ENCODE measurements at regions not wholly inside any gene's neighbourhood (a gene's known extent, or its start where the extent isn't known, plus 50 kb on each side); places are given as distances from the start of the nearest gene placed in this dataset.
"Not testable (repeated sequence)": the region's sequence is repeated elsewhere in the genome, so short reads cannot be mapped to it uniquely, and the experiment has no call there.

DNA sequence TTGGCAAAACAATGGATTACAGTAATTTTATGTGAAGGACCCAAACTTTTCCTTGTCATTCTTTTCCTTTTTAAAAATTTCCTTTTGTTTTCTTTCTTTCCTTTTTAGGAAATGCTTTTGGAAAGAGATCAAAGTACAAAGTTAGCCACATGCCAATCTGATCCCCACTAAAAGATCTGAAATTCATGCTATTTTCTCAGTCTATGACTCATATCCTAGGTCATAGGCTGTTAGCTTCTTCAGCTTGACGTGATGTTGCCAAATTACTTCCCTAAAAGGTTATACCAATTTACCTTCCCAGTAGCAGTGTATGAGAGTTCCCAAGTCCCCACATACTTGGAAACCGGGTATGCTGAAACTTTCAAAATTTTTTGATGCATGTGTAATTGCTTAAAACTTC lies 355.3 kb downstream of the INSIG2 start:
- DNase-seq = no peak

DNA sequence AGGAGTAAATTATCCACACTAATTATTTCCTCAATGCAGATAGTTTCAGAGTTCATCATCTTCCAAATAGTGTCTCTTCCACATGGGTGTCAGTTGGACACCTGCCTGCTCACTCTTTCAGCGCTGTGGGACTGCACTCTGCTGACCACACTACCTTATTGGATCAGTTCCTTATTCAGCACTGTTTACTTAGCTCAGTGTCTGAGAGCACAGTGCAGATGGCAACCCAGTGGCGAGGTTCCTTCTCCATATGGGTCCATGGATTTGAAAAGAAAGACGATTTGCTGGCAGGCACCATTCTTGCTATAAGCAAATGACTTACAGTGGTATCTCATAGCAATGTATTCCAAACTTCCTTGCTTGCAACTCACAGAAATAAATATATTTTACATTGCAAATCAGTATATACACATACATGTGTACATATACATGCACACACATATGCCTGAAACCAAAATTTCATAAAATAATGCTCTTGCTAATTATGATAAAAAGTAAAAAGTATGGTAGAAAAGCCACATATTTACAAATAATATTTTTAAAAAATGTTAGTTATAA lies 354.8 kb downstream of the INSIG2 start:
- DNase-seq = no peak

- no peak for DNase-seq
These were observed 353.8 kb downstream of the INSIG2 start for GRCh38 chr2:118442046-118442445.

DNA sequence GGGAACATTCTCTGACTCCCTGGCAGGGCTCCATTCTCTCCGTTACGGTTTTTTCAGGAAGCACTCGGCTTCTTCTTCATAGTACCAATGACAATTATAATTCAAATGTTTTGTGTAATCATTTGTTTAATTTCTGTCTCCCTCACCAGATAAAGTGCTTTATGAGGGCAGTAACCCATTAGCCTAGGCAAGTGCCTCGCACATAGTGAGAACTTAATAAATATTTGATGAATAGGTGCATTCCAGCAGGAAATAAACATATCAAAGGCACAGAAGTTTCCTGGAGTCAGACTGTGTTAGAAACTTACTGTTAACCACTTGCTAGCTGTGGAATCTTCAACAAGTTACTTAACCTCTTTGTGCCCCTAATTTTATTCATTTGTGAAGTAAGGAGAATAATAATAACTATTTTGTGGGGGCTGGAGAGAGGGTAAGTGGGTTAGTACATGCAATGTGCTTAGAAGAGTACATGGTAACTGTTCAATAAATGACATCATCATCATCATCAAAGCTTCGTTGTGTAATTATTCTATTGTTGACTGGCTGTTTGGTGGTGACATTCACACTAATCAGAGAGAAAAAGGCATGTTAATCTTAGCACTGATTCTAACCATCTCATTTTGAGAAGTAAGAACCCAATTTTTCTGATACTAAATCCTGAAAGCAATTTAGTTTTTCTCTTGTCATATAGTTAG lies 352.3 kb downstream of the INSIG2 start:
- no peak for DNase-seq

GRCh38 chr2:118437501-118437900 lies 349.2 kb downstream of the INSIG2 start:
- DNase-seq = no peak

GRCh38 chr2:118431997-118432396 lies 343.7 kb downstream of the INSIG2 start:
- no peak for DNase-seq

DNA sequence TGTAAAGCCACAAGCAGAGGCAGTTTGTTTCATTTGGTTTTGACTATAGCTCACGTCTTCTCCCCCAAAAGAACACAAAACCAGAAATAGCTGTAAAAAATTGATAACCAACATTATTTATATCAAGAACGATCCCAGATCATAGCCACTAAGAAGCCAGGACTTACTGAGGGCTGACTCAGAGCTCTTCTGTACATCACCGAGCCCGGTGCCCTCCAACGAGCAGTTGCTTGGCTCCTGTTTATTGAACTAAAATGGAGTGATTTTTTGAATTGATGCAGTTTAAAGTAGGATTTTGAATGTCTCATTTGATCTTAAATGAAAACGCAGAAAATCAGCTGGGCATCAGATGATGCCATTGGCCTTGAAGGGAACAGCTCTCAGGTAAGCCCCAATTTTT lies 343.3 kb downstream of the INSIG2 start:
- DNase-seq = no peak

DNA sequence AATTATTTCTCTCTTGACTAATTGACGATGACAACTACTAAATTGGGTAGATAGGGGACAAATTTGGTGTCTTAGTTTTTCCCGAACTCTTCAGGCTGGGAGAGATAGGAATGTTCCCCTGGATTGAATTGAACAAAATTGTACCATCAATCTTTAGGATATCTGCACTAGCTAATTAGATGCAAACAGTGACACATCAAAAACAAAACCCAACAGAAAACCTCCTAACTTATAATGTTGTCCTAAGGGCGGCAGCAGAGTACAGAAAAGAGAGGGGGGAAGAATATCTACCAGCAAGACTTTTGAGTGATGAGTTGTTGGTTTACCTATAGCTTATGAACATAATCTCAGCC lies 342.9 kb downstream of the INSIG2 start:
- DNase-seq = no peak

DNA sequence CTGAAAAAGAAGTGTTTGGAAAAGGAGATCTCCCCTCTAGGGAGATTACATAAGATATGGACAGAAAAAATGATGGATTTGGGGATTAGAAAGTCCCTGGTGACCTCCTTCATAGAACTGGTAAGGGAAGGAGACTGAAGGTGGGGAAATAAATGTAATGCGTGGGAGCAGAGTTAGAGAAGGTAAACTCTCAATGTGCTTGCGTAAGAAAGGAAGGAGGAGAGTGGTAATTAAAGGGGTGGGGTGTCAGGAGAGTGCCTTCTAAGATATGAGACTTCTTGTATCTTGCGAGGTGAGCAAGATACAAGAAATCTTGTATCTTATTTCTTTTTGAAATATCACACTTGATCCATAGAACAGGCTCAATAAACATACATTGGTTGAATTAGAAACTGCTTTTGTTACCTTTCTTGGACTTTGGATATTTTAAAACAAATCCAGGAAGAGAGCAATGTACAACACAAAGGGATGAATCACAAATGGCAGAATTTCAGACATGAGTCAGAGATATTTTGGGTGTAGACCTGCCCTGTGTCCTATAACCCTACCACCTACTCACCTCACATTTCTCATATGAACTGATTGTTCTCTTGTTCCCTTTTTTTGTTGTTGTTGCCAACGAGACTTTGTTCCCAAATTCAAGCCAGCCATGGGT lies 342.4 kb downstream of the INSIG2 start:
- DNase-seq = no peak

DNA sequence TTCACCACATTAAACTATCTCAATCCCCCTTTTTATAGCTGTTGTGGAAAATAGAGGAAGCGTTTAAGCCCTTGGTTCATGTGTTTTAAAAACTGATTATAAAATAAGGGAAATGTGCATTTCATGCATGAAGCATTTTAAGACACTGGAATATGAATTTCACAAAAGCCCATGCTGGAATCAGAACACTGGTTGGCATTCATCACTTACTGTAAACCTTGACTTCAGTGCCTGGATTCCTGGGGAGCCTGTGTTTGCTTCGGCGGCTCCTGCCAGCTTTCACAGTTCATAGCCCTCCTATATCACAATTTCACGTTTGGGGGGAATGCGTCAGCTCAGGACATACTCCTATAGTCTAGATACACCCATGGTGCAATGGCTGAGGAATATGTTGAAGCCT lies 336.9 kb downstream of the INSIG2 start:
- no peak for DNase-seq

DNA sequence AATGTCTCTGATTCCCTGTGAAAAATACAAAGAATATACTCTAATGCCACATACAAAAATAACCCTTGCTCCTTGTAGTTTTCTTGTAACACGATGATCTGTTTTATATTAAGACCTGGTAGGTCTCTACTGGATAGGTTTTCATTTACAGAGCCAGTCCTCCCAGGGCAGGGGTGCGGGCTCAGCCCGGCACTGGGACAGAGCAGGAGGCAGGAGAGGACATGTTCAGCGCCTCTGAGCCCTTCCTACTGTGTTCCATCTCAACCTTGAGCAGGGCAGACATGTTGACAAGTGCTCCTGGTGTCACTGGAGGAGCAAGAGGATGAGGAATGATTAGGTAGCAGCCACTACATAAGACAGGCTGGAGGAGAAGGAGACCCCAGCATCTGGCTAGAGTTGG lies 335.5 kb downstream of the INSIG2 start:
- DNase-seq = no peak

DNA sequence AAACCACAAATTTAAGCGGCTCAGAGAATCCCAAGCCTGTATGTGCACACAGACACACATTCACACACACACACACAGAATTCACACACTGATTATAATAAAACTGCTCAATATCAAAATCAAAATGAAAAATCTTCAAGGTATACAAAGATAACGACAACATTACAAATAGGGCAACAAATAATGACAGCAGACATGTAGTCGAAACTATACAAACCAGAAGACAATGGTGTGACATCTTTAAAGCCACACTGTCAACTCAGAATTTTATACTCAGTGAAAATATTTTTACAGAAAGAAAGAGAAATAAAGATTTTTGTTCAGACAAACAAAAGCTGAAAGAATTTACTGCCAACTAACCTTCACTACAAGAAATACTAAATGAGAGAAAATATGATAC lies 333.4 kb downstream of the INSIG2 start:
- no peak for DNase-seq

DNA sequence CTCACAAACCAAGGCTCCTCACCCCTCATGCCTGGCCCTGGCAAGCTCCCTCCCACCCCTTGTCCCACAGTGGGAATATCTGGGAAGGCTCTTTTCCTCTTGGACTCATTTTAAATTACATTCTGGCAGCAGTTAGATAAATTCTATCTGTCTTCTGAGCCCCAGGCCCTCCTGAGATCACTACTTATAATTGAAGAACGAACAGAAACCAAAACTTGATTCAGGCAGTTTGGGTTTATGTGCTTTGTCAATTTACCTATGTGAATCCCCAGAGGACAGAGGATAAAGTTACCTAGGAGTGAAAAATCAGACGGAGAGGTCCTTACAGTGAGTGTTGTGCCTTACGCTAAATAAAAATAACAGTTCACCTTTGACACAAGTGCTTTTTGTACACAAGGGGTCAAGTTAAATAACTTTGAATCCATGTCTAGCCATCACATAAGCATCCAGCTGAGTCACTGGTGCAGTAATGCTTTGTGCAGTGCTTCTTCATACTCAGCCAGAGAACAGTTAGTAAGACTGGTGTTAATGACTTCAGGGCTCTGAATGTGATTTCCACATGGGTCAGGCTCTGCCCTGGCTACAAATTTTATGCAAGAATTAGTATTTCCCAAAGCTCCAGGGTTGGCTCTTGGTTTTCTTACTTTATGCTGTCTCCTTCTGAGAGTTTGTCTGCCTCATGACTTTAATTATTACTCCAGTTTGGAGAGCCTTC lies 329.3 kb downstream of the INSIG2 start:
- DNase-seq = no peak

DNA sequence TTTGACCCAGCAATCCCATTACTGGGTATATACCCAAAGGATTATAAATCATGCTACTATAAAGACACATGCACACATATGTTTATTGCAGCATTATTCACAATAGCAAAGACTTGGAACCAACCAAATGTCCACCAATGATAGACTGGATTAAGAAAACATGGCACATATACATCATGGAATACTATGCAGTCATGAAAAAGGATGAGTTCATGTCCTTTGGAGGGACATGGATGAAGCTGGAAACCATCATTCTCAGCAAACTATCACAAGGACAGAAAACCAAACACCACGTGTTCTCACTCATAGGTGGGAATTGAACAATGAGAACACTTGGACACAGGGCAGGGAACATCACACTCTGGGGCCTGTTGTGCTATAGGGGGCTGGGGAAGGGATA lies 326.9 kb downstream of the INSIG2 start:
- not testable (repeated sequence) for DNase-seq

DNA sequence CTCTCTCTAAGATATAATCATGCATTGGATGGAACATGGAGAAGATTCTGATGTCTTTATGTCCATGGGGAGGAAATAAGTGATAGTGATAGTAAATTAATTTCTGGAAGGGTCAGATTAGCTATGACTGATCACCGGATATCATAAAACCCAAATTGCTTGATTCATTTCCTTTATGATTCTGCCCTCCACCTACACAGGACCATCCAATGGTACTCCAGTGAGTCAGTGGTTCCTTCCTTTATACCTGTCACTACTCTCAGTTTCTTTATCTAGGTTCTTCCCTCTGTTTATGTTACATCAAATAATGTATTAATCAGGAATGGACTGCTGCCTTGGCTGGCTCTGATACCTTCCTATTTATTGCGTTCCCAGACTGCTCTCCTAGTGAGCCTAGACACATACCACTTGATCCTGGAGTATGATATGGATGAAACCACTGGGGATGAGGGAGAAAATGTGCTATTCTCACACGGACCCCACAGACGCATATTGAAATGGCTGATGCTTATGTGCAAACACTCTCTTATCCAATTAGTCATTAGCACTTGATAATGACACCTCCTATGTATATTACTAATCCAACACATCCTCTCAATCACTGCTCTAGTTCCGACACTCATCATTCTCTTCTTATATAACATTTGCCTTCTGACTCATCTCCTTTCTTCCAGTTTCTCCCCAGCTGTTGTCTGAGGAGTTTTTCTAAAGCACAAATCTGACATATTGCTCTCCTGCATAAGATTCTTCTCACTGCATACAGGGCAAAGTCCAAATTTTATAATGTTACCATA lies 315.6 kb downstream of the INSIG2 start:
- DNase-seq = no peak

- DNase-seq = no peak
These were observed 300.5 kb downstream of the INSIG2 start for GRCh38 chr2:118388771-118389170.

GRCh38 chr2:118387509-118387908 lies 299.2 kb downstream of the INSIG2 start:
- DNase-seq = no peak

DNA sequence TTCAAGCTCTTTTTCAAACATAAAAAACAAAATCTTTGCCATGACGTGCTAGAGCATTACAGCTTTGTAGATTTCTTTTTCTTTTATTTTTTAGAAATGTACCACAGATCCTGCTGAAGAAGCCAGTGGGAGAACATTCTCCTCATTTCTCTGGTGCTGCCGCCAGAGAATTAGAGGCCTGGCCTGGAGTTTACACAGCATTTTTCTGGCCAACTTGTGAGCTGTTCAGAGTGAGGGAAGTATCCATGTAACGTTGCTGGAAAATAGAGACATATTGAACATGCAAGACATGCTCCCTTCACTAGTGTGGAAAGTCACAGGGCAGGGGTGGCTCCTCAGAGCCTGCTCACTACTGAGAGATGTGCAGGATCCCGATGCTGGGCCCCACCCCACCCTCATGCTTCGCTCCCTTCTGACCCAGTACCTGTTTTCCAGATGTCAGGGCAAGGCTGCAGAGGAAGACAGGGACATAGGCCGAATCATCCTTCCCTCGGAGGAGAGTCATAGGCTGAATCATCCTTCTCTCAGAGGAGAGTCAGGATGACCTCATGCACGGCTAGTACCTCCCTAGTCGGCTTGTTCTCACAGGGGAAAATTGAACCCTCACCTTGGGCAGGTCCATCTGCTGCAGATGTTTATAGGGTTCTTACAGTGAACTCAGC lies 298.5 kb downstream of the INSIG2 start:
- no peak for DNase-seq

GRCh38 chr2:118380915-118381653 lies 292.8 kb downstream of the INSIG2 start:
- no peak for DNase-seq

DNA sequence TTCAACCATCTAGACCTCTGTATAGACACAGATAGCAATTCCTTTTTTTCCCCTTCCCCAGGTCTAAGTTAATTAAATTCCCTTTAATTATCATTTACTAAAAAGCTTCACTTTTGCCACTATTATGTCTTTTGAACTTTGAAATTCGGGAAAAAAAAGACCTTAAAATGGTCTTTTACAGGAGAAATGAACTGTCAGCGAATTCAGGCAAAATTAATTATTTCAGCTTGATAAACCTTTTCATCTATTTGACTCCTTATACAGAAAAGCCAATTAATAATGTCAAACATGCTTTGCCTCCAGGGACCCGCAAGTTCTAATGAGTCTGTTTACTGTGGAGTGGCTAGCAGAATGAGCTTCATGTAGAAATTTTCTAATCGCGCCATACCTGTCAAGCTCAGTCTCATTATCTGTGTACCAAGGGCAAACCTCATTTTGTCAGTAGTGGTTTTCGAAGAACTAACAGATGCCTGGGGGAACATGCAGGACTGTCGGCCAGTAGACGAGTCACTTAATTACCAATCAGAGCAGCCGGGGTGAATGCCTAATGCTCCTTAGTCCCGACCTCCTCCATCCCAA lies 287.7 kb downstream of the INSIG2 start:
- DNase-seq = no peak

GRCh38 chr2:118374974-118375755 lies 286.9 kb downstream of the INSIG2 start:
- no peak for DNase-seq

All from NCI-H1048 (cell line).